GM10266 (cell line): ENCODE measurements at regions not wholly inside any gene's neighbourhood (a gene's known extent, or its start where the extent isn't known, plus 50 kb on each side); places are given as distances from the start of the nearest gene placed in this dataset.

Source experiments
- DNase-seq: peaks from one replicate; pipeline ENCODE4 v3.0.0; 2012; ENCODE audit errors: extremely low spot score
- CTCF ChIP-seq: IDR thresholded peaks from 2 replicates; pipeline ENCODE4 v1.5.1; 2012; ENCODE audit warnings: mild to moderate bottlenecking, low read depth; ENCODE audit not compliant: control insufficient read depth, insufficient read depth; ENCODE audit errors: missing control alignments

DNA sequence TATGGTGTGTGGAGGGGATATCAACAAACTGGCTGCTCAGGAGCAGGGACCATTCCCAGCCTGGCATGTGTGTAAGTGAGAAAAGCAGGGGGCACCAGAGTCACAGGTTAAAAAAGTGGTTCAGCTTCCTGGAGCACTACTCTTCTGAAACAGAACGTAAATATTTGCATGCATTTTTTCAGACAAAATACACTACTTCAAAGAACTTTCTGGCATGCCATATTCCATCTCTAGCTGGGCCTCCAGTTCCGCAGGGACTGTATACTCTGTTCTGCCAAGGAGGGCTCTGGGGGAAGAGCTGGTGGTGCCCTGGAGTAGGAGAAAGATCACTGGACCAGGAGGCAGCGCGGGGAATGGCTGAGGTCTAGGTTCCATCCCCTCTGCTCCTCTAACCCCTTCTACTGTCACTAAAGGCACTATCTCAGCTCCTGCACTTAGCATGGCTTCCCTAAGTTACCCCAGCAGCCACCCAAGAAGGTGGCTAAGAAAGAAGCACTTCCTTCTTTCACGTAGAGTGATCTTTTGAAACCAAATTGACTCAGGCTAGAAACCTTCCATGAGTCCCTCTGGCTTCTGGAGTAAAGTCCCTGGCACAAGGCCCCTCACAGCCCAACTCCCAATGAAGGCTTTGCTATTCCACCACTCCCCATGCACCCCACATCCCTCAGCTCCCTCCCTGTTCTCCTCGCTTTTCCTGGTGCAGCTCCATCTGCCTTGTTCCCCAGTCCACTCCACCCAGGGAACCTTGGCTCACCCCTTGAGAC, 57.6 kb upstream of the CABLES1 start:
- DNase-seq = no peak
- TF ChIP-seq CTCF = peak; percentile 18

DNA sequence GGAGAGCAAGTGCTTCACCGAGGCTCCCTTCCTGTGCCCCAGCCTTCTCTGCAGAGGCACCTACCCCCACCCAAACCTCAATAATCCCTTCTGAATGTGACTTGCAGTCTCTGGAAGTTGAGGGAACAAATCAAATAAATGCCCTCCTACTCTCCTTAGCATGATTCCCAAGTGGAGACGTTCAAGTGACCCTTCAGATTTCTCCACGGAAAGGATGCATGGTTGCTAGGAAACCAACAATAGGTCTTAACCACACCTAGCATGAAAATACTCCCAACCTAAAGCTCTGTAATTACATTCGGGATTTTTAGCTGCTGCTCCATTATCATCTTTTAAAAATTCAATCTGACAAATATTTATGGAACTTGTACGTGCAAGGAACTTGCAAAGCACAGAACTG, 50.2 kb upstream of the CABLES1 start:
- TF ChIP-seq CTCF = no peak
- no peak for DNase-seq
